HG03135 (cell line): ENCODE measurements at regions not wholly inside any gene's neighbourhood (a gene's known extent, or its start where the extent isn't known, plus 50 kb on each side); places are given as distances from the start of the nearest gene placed in this dataset.

Experiments used
- ATAC-seq: cut with Tn5 transposase; IDR thresholded peaks from one replicate; pipeline ENCODE4 v1.9.1; 2021; ENCODE audit warnings: mild to moderate bottlenecking, moderate library complexity; ENCODE audit not compliant: unreplicated experiment

DNA sequence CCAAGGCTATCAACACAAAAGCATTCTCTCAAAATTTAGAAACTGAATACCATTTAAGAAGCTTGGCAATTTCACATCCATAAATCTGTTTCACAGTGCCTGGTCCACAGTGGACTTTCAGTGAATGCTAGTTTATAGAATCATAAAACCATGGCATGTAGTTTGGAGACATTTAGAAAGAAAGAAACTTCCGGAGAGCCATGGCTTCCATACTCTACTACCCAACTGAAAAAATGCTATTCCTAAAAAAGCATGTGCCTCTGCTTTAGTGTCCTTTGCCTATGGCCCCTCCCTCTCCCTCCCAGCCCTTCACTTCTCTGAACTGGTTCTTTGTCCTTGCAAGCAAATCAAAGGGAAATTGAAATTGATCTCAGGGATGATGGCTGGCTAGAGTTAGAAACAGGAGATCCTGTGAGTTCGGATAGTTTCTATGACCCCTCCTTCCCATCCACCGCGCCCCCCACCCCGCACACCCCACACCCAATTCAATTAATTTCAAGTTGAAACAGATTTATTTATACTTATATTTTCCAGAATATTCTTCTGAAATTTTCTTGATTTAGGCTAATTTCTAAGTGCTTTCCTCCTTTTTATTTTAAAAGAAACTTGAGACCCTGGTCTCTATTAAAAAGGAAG, 248.3 kb downstream of the TRIB2 start:
- ATAC-seq = no peak

DNA sequence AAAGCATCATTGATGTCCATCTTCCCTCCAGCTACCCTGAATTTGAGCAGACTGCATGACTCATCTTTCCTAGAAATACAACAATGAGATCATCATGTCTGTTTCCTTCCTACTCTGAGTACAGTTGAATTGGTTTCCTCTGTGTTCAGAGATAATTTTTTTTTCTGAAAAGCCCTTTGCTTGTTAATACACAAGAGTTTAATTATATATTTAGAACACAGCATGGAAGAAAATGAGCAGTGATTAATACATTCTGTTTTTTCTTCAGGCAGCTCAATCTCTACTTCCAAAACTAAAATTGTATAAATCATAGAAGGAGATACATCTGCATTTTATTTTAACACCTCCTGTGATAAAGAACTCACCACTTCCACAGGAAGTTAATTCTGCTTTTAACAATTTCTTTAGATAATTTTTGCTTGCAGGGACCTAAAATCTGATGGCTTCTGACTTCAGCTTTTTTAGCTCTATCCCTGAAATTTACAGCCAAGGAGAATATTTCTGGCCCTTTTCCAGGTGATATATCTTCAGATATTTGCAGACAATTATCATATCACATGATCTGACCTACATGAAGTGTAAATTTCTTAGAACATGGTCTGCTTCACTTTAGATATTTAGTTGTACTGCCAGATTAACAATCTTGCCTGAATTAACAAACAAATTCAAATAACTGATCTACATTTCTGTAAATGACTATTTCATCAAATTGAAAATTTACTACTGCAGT, 249.0 kb downstream of the TRIB2 start:
- ATAC-seq = no peak

DNA sequence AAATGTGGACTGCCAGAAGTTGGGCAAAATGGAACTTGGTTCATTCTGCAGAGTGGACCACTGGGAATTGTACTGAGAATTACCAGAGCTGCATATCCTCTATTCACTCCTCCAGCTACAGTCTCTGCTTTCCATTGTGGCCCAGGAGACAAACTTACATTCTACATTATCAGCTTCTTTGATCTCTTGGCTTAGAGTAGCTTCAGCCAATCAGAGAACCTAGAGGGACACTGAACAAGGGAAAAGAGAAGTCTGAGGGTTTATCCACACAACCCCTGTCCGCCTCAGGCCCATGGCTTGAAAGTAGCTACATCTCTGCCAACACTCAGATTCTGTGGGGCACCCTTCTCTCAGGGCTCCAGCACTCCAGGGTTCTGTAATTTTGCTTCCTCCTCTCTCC, 251.1 kb downstream of the TRIB2 start:
- no peak for ATAC-seq

DNA sequence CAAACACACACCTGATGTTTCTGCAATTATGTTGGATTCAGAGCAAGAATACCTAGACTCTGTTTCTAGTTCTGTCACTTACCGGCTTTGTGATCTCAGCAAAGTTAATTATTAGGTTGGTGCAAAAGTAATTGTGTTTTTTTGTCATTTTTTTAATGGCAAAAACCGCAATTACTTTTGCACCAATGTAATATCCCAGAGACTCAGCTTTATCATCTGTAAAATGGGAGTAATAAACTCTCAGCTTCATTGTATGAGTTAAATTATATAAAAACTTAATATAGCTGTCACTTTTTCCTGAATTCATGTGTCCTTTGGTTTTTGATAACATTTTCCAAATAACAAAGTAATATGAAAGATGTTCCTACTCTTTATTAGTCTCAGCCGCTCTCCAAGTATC, 251.7 kb downstream of the TRIB2 start:
- ATAC-seq = no peak

DNA sequence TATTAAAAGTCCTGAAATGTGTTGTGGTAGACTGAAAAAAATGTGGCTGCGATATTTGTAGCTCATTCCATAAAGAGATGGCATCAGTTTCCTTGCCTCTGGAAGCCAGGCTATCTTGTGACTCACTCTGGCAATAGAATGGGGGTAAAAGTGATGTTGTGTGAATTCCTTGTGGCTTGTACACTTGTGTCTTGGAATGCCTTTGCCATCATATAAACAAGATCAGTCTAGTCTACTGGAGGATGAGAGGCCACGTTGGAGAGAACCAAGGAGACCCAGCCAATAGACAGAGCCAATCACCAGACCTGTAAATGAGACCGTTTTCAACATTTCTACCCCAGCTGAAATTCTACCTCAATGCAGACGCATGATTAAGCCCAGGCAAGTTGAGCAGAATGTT, 254.1 kb downstream of the TRIB2 start:
- ATAC-seq = no peak

DNA sequence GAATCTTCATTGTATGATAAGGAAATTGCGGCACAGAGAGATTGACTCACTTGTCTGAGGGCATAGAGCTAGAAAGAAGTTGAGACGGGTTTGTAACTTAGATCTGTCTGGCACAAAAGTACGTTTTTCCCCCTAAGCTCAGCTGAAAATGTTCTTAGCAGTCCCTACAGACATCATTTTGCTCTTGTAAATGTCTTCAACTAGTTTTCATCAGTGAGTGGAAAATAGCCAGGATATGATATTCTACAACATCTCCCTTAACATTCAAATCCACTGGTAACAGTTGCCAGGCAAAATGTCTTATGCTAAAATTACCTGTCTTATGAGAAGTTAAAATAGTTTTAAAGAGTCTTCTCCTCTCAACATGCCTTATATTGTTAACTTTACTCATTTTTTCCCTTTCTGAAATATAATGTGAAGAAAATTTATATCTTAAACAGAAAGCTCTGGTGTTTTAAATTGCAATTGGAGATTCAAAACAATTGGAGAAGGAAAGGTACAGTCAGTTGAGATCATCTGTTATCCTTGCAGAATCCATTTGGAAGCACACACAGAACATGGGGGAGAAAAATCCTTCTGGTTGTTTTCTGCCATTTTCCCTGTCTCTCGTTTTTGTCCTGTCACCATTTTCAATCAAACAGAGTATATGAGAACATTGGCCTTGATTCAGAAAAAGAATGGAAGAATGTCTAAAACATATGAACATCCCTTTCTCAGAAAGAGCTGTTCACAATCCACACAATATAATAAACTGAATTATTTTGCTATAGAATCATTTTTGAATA, 255.0 kb downstream of the TRIB2 start:
- no peak for ATAC-seq

DNA sequence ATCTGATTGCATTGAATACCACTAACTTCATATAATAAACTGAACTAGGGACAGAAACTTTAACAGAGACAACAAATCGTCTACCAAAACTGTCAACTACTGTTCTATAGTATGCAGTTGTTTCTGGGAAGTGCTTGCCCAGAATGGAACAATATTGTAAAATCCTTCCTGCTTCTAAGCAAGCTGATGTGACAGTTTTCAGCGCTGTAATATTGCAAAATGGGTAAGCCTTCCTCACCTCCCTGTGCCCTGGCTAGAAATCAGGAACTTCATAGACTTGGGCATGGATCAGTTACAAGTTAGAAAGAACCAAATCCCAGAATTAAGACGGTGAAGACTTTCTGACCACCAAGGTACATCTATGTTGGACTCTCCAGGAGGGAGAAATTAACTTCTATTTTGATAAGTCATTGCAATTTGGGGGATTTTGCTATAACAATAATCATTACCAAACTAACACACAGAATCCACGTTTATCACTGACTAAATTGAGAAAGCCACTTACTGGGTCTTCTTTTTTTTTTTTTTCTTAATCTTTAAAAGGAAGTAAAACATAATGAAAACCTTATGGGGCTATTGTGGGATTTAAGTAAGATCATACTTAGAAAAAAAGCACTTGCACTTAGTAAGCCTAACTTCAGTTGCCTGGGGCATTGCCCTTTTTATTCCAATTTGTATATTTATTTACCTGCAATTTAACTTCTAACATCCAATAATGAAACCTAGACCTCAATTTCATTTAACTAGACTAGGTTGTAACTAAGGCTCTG, 261.5 kb downstream of the TRIB2 start:
- no peak for ATAC-seq

DNA sequence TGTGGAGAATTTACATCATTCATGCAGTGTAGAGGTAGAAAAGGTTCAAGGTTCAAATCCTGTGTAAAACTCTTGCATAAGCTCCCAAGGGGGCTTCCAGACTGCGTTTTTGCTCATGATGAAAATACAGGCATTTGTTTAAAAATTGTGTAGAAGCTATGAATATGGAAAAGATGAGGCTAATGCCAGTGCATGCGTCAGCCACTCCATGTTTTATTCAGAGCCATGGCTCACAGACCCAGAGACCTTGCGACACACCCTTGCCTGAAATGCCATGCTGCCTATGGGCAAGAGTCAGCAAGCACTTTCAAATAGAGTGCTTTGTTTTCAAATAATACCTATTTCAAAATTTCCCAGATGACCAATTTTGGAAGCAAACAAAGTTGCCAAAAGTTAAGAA, 262.3 kb downstream of the TRIB2 start:
- no peak for ATAC-seq

DNA sequence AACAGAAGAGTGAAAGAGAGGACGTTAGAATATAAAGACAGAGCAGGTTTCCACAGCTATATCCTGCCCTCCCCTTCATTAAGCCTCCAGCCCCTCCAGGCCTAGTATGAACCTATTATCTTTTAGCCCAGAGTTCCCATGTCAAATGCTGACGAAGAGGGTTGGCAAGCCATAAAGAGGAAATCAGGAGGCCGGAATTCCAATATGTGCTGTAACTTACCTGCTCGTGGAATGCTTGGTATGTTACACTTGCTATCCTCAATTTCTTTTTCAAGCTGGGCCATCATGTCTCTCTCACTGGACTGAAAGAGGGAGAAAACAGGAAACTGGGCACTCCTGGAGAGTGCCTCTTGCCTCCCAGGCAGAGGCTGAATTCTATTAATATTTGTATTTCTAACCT, 264.1 kb downstream of the TRIB2 start:
- ATAC-seq = no peak

DNA sequence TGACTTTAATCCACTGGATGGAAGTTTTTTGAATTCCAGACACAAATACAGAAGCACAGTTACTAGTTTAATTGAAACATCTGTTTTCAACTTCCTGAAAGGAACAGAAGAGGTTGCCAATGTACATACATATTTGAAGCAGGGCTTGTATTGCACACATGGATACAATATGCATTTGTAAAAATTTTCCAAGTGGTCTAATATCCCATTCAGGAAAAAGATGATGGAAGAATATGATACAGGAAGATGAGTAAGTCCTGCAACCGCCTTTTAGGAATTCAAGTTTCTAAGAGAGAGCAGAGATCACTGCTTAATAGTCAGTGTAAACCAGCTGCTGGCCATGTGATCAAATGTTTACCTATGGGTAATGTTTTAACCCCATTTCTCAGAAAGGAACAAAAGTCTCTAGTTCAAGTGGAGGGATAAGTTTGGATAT, 265.4 kb downstream of the TRIB2 start:
- no peak for ATAC-seq

DNA sequence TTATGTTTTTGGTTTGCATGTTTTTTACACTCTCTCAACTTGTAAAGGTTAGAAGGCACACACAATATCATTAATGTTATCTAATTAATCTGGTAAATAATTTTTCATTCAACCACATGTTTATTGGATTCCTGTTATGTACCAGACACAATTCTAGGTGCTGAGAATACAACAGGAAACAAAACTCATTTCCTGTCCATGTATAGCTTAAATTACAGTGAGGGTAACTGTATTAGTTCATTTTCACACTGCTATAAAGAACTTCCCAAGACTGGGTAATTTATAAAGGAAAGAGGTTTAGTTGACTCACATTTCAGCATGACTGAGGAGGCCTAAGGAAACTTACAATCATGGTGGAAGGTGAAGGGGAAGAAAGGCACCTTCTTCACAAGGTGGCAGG, 270.5 kb downstream of the TRIB2 start:
- ATAC-seq = no peak

DNA sequence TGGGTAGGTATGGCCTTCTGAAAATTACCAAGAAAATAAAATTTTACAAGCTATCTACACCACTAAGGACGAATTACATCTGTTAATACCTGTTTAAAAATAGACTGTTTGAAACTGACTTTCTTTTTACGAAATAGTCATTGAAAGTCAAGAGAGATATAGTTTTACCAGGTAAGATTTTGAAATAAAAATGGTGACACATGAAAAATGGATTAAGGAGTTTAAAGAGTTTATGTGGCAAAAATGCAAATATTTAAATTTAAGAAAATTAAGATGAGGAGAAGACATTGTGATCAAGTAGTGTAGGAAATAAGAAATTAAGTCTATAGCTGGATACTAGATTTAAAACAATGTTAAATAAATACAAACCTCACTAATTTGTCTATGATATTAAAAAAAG, 271.5 kb downstream of the TRIB2 start:
- no peak for ATAC-seq

DNA sequence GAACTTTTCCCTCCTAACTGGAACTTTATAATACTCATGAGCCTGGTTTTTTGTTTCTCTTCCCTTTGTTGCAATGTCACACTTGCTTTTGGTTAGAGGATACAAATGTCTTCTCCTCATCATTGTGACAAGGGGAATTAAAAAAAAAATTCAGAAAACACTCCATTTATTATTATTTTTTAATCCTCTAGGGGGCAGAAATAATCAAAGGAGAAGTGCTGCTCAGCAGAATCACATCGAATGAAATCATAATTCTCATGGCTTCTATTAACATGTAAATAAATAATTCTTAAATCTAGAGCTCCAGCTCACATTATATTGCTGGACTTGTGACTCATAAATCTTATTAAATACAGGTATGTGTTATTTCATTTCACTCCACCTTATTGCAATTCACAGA, 273.8 kb downstream of the TRIB2 start:
- no peak for ATAC-seq

DNA sequence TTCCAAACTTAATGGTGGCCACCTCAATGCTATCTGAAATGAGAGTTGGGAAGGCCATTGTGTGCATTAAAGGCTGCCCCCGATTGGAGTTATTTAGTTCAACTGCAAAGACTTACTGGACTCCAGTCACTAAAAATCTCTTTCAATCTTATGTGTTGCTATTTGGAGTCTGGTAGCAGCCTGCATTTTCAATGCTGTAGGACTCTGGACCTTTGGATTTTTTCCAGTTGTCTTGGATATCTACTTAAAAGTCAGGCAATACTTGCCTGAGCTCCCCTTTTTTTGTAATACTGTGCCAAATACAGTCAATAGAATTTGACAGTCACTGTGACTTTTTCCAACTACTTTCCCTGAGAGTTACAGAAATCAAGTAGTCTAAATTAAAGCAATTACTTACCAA, 281.9 kb downstream of the TRIB2 start:
- no peak for ATAC-seq

DNA sequence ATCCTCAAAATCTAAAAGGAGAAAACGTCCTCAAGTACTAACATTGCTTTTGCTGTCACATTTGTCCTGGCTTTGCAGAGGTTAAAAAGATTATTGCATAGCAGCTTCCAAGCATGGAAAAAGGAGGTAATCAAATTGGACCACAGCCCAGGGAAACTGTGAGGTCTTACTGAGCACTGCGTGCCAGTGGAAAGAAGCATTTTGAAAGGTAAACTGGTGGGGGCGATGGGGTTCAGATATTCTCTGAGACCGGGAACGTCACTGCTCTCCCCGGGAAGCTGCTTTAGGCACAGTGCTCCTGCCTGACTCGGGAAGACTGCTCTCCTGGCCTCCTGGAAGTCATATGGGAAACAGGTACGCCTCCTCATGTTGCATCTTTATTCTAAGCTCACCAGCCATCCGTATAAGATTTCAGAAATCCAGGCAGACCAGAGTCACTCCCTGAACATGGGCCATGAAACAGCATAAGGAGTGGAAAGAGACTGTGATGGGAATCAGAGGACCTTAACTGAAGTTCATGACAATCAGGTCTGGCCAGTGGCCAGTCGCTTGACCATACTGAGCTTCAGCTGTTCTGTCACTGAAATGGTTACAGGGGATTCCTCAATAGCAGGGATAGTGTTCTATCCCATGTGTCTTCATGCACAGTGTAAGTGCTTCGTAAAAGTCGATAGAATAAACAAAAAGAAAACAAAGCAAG, 284.1 kb downstream of the TRIB2 start:
- ATAC-seq = no peak

DNA sequence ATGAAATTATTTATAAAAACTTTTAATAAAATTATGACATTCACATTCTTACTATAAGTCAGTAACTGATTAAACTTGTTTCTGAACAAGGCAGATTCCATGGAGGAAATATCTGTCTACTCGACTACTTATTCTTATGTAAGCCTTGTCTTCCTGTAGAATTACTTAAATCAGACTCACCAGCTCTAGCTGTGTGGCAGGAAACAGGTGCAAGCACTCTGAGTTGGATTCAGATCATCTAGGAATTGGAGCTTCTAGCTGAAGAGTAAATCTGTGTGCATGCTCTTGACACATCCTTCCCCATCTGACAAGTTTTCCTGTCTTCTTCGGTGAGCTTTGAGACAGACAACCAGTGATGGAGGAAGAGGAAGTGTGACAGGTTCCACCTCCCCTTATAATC, 284.7 kb downstream of the TRIB2 start:
- ATAC-seq = no peak

DNA sequence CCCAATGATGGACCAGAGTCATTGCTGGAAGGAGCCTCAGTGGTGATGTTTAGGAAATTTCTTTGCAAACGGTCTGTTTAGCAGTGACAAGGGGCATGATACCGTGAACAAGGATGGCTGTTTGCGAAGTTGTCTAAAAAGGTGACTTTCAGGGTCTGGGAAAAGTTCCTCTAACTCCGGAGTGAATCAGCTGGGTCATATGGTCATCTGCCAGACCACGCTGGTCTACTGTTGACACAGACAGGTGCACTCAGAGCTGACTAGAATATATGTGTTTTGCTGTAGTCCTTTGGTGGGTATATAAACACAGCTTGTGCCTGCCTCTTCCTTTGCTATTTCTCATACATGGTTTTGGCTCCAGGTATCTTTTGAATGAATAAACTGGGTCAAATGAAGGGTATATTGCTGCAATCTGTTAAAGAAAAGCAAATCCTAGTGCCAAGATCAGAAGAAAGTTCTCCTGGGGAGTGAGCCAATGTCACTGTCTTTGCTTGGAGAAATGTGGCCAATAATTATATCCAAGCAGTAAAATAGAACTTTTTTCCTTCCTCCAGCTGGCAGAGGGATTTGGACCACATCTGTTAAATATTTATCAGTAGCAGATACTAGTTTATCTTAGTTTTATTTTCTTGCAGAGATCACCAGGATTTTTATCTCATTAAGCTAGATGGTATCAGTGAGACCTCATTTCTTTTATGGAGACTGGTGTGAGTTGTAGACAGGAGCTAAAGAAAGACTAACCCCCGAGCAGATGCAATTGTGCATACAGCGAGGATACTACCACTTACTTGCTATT, 286.0 kb downstream of the TRIB2 start:
- ATAC-seq = no peak

DNA sequence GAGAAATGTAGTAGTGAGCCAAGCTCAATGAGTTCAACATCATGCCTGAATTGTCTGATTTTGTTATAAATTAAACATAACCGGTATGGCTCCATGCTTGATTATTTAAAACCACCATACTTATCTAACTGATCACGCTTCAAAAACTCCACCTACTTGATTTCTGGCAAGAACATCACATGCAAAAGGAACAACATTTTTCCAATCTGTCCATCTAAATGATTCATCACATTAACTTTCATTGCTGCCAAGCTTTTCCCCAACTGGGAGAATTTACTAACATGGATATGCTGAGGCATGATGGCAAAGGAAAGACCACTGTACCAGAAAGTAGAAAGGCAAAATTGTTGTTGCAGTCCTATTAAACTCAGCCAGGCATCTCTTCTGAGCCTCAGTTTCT, 286.8 kb downstream of the TRIB2 start:
- ATAC-seq = no peak

DNA sequence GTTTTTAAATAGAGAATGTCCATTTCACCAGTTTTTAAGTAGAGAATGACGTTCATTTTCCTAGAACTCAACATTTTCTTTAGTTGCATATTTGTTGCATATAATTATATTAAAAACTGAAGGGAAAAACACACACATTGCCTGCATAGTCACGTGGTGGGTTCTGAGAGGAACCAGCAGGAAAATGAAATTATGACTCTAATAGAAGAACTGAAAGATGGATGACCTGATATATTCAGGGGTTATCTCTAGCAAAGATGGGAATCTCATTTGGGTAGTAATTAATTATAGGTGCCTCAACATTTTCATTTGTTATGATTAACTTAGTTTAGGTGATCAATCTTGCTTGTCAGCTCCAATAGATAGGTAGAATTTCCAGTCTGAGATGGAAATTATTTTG, 288.3 kb downstream of the TRIB2 start:
- no peak for ATAC-seq

DNA sequence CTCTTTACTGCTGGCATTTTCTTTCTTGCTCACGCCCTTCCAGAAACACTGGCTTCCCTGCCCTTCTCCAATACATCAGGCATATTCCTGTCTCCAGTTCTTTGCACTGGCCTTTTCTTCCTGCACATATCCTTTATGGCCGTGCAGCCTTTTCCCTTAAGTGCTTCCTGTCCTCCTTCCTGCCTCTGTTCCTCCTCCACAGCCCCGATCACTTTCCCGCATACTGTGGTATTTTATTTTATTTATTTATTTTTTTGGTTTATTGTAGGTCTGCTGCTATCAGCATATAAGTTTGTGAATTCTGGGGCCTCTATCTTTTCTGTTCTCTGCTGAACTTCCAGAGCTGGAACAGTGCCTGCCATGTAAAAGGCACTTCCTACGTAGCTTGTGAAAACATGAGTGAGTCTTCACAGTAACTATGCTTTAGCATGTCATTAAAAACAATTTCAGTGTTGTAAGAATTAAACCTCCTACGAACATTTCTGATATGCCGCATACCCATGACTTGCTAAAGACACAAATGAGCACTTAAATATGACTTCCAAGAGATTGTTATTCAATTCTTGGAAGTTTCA, 289.1 kb downstream of the TRIB2 start:
- ATAC-seq = no peak
